Type B pancreatic cell (in vitro differentiated cells): ENCODE measurements at regions not wholly inside any gene's neighbourhood (a gene's known extent, or its start where the extent isn't known, plus 50 kb on each side); places are given as distances from the start of the nearest gene placed in this dataset.

ENCODE experiments used
- DNase-seq: peaks from one replicate; pipeline ENCODE4 v3.0.0; 2021; ENCODE audit warnings: mixed read lengths; ENCODE audit not compliant: unreplicated experiment; ENCODE audit errors: extremely low spot score
- H3K27ac Mint-ChIP-seq: 2 replicates; pipeline ENCODE4 v1.8.0; 2021; ENCODE audit warnings: mild to moderate bottlenecking, mixed read lengths
- H3K27me3 Mint-ChIP-seq: 2 replicates; pipeline ENCODE4 v1.8.0; 2021; ENCODE audit warnings: mixed read lengths
- H3K36me3 Mint-ChIP-seq: 2 replicates; pipeline ENCODE4 v1.8.0; 2021; ENCODE audit warnings: mixed read lengths
- H3K4me1 Mint-ChIP-seq: one replicate; pipeline ENCODE4 v1.8.0; 2021; ENCODE audit warnings: mixed read lengths; ENCODE audit not compliant: unreplicated experiment
- H3K4me3 Mint-ChIP-seq: 2 replicates; pipeline ENCODE4 v1.8.0; 2021; ENCODE audit warnings: mild to moderate bottlenecking, mixed read lengths
- H3K9me3 Mint-ChIP-seq: 2 replicates; pipeline ENCODE4 v1.8.0; 2021; ENCODE audit warnings: mixed read lengths
- CTCF ChIP-seq: fragments of 200-600 bp; sonication (generic); conservative IDR thresholded peaks from 2 replicates; pipeline ENCODE4 v1.5.0; 2021; ENCODE audit warnings: antibody characterized with exemption, mild to moderate bottlenecking

- TF ChIP-seq CTCF, result no peak
- Mint-ChIP-seq H3K27ac (no peak overlapping the region), H3K4me3 (no peak overlapping the region), H3K4me1 (no peaks in the 10 kb centered on the region), H3K36me3 (peaks cover 87% of the 10 kb centered on the region), H3K27me3 (no peaks in the 10 kb centered on the region), H3K9me3 (peaks cover 18% of the 10 kb centered on the region)
- DNase-seq, result no peak
Measured at GRCh38 chr15:25051399-25052154, 96.8 kb downstream of the SNRPN start.

GRCh38 chr15:25052191-25052999 is 97.6 kb downstream of the SNRPN start:
- Mint-ChIP-seq H3K27ac (no peak overlapping the region), H3K4me1 (no peaks in the 10 kb centered on the region), H3K27me3 (no peaks in the 10 kb centered on the region), H3K4me3 (peak overlapping the region; percentile 20), H3K36me3 (peaks cover 87% of the 10 kb centered on the region), H3K9me3 (peaks cover 17% of the 10 kb centered on the region)
- peak; percentile 44 for DNase-seq
- no peak for TF ChIP-seq CTCF

DNA sequence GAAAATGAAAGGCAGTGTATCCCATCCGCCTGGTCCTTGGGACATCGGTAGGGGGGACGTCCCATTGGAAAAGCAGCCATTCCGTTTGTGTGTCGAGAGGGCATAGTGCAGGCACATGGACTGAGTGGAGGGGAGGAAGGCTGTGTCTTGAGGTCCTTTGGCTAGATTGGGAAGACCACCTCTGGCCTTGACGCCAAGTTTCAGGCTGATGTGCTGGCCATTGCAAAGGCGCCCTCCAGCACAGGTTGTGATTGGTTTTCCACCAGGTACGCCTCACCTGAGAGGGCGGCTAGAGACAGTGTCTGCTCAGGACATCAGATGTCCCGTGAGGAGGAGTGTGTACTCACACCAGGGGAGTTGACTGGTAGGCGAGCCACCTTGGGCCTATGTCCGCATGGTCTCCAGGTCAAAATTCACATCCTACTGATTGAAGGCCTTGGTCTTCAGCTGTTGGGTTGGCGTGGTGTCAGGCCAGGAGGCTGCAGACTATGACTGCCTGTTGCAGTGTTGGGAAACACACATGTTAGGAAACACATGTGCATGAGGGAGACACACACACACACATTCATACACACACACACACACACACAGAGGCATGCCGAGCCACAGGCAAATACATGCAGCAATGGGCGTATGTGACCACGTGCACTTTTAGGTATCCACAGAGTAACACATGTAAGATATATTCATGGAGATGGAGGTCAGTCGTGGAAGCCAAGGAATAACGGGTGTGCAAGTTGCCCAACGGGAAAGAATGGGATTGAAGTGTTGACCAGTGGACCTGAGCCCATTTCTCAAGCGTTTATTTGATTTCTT is 98.4 kb downstream of the SNRPN start:
- Mint-ChIP-seq H3K4me3 (no peak overlapping the region), H3K27ac (no peak overlapping the region), H3K4me1 (no peaks in the 10 kb centered on the region), H3K36me3 (peaks cover 87% of the 10 kb centered on the region), H3K27me3 (no peaks in the 10 kb centered on the region), H3K9me3 (peaks cover 21% of the 10 kb centered on the region)
- TF ChIP-seq CTCF, result no peak
- peak; percentile 54 for DNase-seq

DNA sequence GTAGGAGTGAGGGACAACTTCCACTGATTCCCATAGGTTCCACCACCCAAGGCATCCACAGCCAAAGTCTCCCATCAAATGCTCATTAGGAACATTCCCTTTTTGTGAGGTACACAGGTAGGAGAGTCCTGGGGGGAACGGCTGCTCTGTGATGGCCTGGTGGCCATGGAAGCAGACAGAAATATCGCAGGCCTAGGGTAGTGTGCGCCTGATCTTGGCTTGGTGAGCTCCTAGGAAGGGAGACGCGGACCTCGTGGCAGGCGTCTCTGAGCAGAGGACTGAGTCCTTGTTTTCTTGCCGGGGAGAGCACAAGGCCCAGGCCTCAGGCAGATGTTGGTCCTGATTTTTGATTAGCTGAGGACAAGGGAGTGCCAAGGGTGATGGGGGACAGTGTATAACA is 99.5 kb downstream of the SNRPN start:
- TF ChIP-seq CTCF, result no peak
- Mint-ChIP-seq H3K4me1 (no peaks in the 10 kb centered on the region), H3K4me3 (no peak overlapping the region), H3K9me3 (peaks cover 23% of the 10 kb centered on the region), H3K27me3 (no peaks in the 10 kb centered on the region), H3K27ac (no peak overlapping the region), H3K36me3 (peaks cover 91% of the 10 kb centered on the region)
- peak; percentile 50 for DNase-seq

DNA sequence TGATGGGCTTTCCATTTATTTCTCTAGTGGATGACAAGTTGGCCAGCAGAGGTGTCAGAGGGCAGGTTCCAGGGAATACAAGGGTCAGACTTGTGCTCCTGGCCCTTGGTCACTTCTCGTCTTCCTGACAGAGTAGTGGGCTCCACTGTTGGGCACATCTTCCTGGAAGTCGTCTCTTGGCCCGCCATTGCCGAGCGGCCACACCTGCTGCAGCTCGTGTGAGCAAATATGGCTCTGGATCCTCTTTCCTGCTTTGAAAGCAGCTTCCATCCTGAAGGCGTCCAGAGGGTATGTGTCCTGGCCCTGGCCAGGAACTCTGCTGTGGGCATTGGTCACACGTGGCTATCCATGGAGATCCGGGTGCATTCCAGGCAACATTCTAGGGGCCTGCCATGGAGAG is 100.2 kb downstream of the SNRPN start:
- TF ChIP-seq CTCF, result no peak
- peaks cover 91% of the 10 kb centered on the region for H3K36me3 Mint-ChIP-seq
- no peak overlapping the region for H3K27ac Mint-ChIP-seq
- peaks cover 25% of the 10 kb centered on the region for H3K9me3 Mint-ChIP-seq
- H3K27me3 Mint-ChIP-seq, result no peaks in the 10 kb centered on the region
- peak; percentile 37 for DNase-seq
- no peaks in the 10 kb centered on the region for H3K4me1 Mint-ChIP-seq
- H3K4me3 Mint-ChIP-seq, result no peak overlapping the region
